K562 (cell line): ENCODE measurements at regions not wholly inside any gene's neighbourhood (a gene's known extent, or its start where the extent isn't known, plus 50 kb on each side); places are given as distances from the start of the nearest gene placed in this dataset.

Experiments used
- ELK3 ChIP-seq: fragments of 450-650 bp; formaldehyde crosslinking; IDR thresholded peaks from 2 replicates; pipeline ENCODE4 v1.4.0; 2020; ENCODE audit warnings: mild to moderate bottlenecking
- EZH2 ChIP-seq: IDR thresholded peaks from 2 replicates; pipeline ENCODE4 v1.6.1; 2012; ENCODE audit warnings: low read depth, mild to moderate bottlenecking, inconsistent platforms, low read length, borderline replicate concordance
- RNF2 ChIP-seq: sonication (generic); IDR thresholded peaks from 2 replicates; pipeline ENCODE4 v1.6.1; 2016

GRCh38 chr6:92840246-92840930 is 579.0 kb downstream of the EPHA7 start:
- TF ChIP-seq ELK3 (CRISPR knock-in tag) = no peak
- no peak for TF ChIP-seq EZH2
- no peak for TF ChIP-seq RNF2
